Endothelial cell of umbilical vein (primary cell): ENCODE measurements at regions not wholly inside any gene's neighbourhood (a gene's known extent, or its start where the extent isn't known, plus 50 kb on each side); places are given as distances from the start of the nearest gene placed in this dataset.
"Not testable (repeated sequence)": the region's sequence is repeated elsewhere in the genome, so short reads cannot be mapped to it uniquely, and the experiment has no call there.

ENCODE experiments used
- EZH2 ChIP-seq: IDR thresholded peaks from 2 replicates; pipeline ENCODE4 v1.6.1; 2012; ENCODE audit warnings: borderline replicate concordance, low read depth, mild to moderate bottlenecking, moderate library complexity, low read length, inconsistent platforms; ENCODE audit not compliant: severe bottlenecking
- POLR2A ChIP-seq: IDR thresholded peaks from 2 replicates; pipeline ENCODE4 v1.6.1; 2012; ENCODE audit warnings: low read depth, mild to moderate bottlenecking, control low read depth, low read length
- POLR2AphosphoS5 ChIP-seq: IDR thresholded peaks from 2 replicates; pipeline ENCODE4 v1.6.1; 2012; ENCODE audit warnings: low read depth, mild to moderate bottlenecking, control low read depth, low read length, moderate library complexity; ENCODE audit not compliant: insufficient read depth
- TF ChIP-seq, protein P1 (sequence below), 2 donors: IDR thresholded peaks; 1 replicate in 1 of 2; 2 replicates in 1 of 2; pipeline ENCODE4 v1.5.1; 2011; ENCODE audit warnings: low read length in 2 of 2, mild to moderate bottlenecking in 2 of 2, moderate library complexity in 2 of 2, control low read depth in 1 of 2, inconsistent platforms in 1 of 2, low read depth in 1 of 2; ENCODE audit not compliant: insufficient read depth in 1 of 2; ENCODE audit errors: extremely low read depth in 1 of 2
- TF ChIP-seq, protein P2 (sequence below): IDR thresholded peaks from 2 replicates; pipeline ENCODE4 v1.6.1; 2011; ENCODE audit not compliant: insufficient read depth, insufficient read length

DNA sequence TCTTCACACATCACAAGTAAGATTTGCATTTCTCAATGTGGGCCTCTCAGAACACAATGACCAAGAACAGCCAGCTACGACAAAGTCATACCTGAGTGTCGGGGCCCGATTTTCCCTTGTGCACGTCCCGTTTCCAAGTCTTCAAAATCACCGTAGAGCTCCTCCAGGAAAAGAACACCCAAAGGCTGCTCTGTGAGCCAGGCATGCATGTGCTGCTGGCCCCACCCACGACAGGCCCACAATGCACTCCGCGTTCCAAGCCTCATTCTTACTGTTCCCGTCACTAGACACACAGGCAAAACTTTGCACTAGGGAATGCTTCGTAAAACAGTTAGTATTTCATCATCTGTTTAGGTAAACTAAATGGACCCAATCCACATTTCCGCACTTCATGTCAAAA is 549.6 kb downstream of the FOXD4L6 start:
- TF ChIP-seq, protein P1, sequence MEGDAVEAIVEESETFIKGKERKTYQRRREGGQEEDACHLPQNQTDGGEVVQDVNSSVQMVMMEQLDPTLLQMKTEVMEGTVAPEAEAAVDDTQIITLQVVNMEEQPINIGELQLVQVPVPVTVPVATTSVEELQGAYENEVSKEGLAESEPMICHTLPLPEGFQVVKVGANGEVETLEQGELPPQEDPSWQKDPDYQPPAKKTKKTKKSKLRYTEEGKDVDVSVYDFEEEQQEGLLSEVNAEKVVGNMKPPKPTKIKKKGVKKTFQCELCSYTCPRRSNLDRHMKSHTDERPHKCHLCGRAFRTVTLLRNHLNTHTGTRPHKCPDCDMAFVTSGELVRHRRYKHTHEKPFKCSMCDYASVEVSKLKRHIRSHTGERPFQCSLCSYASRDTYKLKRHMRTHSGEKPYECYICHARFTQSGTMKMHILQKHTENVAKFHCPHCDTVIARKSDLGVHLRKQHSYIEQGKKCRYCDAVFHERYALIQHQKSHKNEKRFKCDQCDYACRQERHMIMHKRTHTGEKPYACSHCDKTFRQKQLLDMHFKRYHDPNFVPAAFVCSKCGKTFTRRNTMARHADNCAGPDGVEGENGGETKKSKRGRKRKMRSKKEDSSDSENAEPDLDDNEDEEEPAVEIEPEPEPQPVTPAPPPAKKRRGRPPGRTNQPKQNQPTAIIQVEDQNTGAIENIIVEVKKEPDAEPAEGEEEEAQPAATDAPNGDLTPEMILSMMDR (IDR thresholded peaks at IDR 0.05; ENCODE audit: extremely low read depth in 1 of 2, insufficient read depth in 1 of 2, low read depth in 1 of 2, low read length in 2 of 2) = not testable (repeated sequence)
- not testable (repeated sequence) for TF ChIP-seq POLR2A, EZH2, POLR2AphosphoS5
- TF ChIP-seq, protein P2, sequence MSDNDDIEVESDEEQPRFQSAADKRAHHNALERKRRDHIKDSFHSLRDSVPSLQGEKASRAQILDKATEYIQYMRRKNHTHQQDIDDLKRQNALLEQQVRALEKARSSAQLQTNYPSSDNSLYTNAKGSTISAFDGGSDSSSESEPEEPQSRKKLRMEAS = not testable (repeated sequence)
